IPS-18a (cell line): ENCODE measurements at regions not wholly inside any gene's neighbourhood (a gene's known extent, or its start where the extent isn't known, plus 50 kb on each side); places are given as distances from the start of the nearest gene placed in this dataset.

Source experiments
- H3K27ac ChIP-seq: one replicate; pipeline ENCODE4 v1.5.1; 2013; ENCODE audit warnings: low read length
- H3K27me3 ChIP-seq: one replicate; pipeline ENCODE4 v1.6.1; 2013; ENCODE audit warnings: mild to moderate bottlenecking, low read length; ENCODE audit not compliant: control insufficient read depth, insufficient read depth
- H3K36me3 ChIP-seq: one replicate; pipeline ENCODE4 v1.6.1; 2013; ENCODE audit warnings: low read depth, low read length; ENCODE audit not compliant: control insufficient read depth
- H3K4me1 ChIP-seq: one replicate; pipeline ENCODE4 v1.6.1; 2013; ENCODE audit warnings: low read depth, low read length; ENCODE audit not compliant: control insufficient read depth
- H3K4me3 ChIP-seq: one replicate; pipeline ENCODE4 v1.5.1; 2013; ENCODE audit warnings: low read length
- H3K9ac ChIP-seq: one replicate; pipeline ENCODE4 v1.6.1; 2013; ENCODE audit warnings: mild to moderate bottlenecking, low read length, moderate library complexity
- H3K9me3 ChIP-seq: one replicate; pipeline ENCODE4 v1.6.1; 2013; ENCODE audit warnings: low read depth, low read length; ENCODE audit not compliant: control insufficient read depth

DNA sequence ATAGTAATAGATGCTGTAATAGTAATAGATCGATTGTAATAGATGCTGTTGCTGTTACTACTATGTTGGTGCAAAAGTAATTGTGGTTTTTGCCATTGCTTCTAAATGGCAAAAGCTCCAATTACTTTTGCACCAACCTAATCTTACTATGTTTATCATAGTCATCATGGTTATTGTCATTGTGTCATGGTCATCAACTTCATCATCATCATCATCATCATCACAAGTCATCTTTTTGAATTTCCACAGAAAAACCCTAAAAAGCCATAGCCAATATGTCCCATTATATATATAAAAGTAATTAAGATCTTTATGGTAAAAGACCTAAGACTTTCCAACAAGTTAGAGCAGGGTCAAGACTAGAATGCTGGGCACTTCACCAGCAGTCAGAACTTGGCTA lies 435.1 kb upstream of the MARCKS start:
- no peak overlapping the region for H3K4me3 ChIP-seq

DNA sequence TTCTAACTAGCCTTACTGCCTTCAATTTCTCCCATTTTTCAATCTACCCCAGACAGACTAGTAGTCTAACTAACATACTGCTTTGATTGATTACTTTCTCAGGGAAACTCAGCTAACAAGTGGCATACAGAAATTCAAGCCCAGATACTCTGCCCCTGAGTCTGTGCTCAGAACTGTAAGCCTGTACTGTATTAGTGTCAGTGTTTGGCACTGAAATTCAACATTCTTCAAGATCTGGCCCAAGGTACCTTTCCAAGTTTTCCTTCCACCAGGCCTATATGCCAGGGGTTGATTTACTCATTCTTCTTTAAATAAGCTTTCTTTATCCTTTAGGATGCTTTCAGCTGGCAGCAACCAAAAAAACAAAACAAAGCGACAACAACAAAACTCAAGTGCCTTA lies 433.2 kb upstream of the MARCKS start:
- Histone ChIP-seq H3K4me3 (no peak overlapping the region), H3K27ac (no peak overlapping the region), H3K9ac (no peak overlapping the region), H3K4me1 (no peaks in the 10 kb centered on the region), H3K36me3 (no peaks in the 10 kb centered on the region), H3K27me3 (no peaks in the 10 kb centered on the region), H3K9me3 (no peaks in the 10 kb centered on the region)

More for the DNA sequence above, 435.1 kb upstream of the MARCKS start:
- no peaks in the 10 kb centered on the region for H3K9me3 ChIP-seq
- H3K36me3 ChIP-seq, result no peaks in the 10 kb centered on the region
- H3K4me1 ChIP-seq, result no peaks in the 10 kb centered on the region
- H3K27me3 ChIP-seq, result no peaks in the 10 kb centered on the region
- H3K27ac ChIP-seq, result no peak overlapping the region
- no peak overlapping the region for H3K9ac ChIP-seq

DNA sequence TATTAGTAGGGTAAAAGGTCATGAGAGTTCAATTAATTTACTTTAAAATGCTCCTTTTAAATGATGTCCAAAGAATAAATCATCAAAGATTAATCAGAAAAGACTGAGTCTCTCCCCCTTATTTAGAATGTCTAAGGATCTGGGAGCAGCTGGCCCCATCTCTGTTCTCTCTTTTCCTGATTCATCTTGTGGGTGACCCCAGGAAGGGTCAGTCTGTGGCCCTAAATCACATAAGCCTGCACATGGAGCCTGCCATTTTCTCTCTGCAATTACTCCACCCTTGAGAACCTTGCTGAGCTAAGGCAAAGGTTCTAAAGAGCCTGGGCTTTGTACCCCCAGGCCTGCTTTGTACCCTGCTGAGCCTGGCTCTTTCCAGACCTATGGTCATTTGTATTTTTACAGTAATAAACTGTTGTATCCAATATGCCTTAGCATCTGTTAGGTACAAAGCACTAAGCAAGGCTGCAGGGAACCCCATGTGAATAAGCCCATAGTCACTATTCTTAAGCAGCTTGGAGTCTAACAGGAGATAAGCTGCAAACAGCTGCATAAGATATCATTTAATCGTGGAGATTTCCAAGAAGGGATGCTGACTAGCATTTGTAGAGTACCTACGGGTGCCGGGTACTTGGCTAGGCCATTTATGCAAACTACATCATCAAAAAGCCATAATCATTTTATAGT lies 431.0 kb upstream of the MARCKS start:
- H3K4me1 ChIP-seq, result no peaks in the 10 kb centered on the region
- no peaks in the 10 kb centered on the region for H3K27me3 ChIP-seq
- H3K36me3 ChIP-seq, result no peaks in the 10 kb centered on the region
- H3K27ac ChIP-seq, result no peak overlapping the region
- no peak overlapping the region for H3K9ac ChIP-seq
- no peak overlapping the region for H3K4me3 ChIP-seq
- no peaks in the 10 kb centered on the region for H3K9me3 ChIP-seq

DNA sequence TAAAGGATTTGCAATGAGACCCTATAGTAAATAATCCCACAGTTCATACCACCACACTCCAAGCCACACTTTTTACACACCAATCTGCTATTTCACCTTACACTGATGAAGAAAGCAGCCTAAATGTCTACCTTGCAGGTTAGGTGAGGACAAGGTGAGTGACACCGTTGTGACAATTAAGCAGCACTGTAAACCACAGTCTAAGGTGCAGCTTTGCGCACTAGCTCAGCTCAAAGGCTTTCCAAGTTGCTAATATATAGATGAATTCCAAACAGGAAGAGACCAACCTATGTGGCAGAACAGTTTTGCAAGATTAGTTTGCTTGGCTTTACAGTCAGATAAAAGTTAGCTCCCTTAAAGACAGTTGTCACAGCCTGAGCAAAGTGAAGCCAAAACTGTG lies 429.5 kb upstream of the MARCKS start:
- H3K4me1 ChIP-seq, result no peaks in the 10 kb centered on the region
- no peaks in the 10 kb centered on the region for H3K36me3 ChIP-seq
- no peaks in the 10 kb centered on the region for H3K9me3 ChIP-seq
- no peak overlapping the region for H3K4me3 ChIP-seq
- no peak overlapping the region for H3K27ac ChIP-seq
- H3K27me3 ChIP-seq, result no peaks in the 10 kb centered on the region
- no peak overlapping the region for H3K9ac ChIP-seq

DNA sequence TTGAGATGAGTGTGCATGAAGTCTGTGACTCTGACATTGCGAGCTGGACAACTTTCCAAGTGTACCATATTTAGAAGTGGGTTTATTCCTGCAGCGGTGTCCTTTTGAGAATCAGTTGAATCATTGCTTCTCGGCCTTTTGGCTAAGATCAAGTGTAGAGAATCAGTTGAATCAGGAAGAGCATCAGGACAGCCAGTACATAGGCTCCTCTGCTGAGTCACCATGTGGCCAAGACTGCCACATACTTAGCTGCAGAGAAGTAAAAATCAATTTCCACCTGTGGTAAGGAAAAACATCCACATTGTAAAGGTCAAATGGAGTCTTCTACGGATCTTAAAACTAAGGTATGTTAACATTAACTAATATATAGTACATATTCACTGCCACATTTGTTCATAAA lies 428.4 kb upstream of the MARCKS start:
- no peaks in the 10 kb centered on the region for H3K36me3 ChIP-seq
- H3K27me3 ChIP-seq, result no peaks in the 10 kb centered on the region
- no peak overlapping the region for H3K27ac ChIP-seq
- no peaks in the 10 kb centered on the region for H3K9me3 ChIP-seq
- H3K4me3 ChIP-seq, result no peak overlapping the region
- H3K9ac ChIP-seq, result no peak overlapping the region
- H3K4me1 ChIP-seq, result no peaks in the 10 kb centered on the region

DNA sequence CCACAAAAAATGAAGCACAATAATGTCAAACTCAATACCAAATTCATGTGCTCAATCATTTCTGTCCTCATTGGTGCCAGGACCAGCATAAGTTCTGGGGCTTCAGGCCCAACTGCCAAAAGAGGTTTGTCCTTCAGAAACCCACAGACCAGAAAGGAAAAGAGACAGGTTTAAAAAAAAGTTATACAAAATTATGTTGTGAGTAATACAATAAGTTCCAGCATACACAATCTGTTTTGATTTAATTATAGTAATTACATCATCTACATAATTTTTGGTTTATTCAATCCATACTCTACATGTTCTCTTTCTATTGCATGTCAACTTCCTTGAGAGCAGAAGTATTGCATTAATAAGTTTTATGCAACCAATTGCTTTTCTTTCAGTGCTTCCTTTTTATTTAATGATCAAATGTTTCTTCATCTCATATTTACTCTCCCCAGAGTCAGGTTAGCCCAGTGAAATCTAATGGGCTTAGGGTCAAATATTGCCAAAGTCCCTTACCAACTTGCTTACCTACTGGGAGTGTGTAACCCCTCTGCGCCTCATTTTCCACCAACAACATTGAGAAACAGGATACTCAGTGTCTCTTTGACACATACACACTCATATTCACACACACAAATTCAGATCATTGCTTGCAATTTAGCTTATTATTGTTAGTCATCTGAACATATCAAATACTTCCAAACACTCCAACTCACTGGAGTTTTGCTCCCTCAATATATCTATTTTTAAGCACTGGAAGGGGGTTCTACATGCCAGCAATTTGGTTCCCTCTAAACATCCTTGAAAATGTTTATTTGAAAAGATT lies 424.4 kb upstream of the MARCKS start:
- Histone ChIP-seq H3K4me1 (no peaks in the 10 kb centered on the region), H3K4me3 (no peak overlapping the region), H3K9ac (no peak overlapping the region), H3K27ac (no peak overlapping the region), H3K36me3 (no peaks in the 10 kb centered on the region), H3K27me3 (no peaks in the 10 kb centered on the region), H3K9me3 (no peaks in the 10 kb centered on the region)

DNA sequence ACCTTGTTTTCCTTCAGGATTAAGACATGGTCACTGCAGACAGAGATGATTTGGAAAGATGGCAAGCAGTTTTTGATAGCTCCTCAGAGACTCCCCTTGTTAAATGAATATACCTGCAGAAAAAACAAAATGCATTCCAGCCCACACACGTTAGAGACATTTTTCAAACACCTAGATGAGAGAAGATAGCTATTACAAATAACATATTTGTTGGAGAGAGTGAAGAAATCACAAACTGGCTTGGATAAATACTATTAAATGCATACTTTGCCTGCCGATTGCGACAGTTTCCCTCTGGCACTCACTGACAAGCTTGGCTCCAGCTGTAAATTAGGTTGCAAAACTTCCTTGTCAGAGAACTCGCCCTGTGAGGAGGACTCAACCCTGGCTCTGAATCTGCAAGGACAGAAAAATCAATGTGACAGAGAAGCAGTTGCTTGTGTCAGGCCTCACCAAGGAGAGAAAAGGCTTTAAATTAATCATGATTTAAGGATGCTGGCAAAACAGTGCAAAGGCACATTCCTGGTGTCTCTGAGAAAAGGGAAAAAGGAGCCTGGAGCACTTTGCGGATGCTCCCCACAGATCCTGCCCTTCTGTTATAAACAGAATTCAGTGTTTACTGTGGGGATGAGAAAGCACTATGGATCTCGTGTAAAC lies 423.7 kb upstream of the MARCKS start:
- H3K36me3 ChIP-seq, result no peaks in the 10 kb centered on the region
- H3K4me3 ChIP-seq, result no peak overlapping the region
- no peak overlapping the region for H3K9ac ChIP-seq
- H3K9me3 ChIP-seq, result no peaks in the 10 kb centered on the region
- H3K27me3 ChIP-seq, result no peaks in the 10 kb centered on the region
- no peak overlapping the region for H3K27ac ChIP-seq
- no peaks in the 10 kb centered on the region for H3K4me1 ChIP-seq

DNA sequence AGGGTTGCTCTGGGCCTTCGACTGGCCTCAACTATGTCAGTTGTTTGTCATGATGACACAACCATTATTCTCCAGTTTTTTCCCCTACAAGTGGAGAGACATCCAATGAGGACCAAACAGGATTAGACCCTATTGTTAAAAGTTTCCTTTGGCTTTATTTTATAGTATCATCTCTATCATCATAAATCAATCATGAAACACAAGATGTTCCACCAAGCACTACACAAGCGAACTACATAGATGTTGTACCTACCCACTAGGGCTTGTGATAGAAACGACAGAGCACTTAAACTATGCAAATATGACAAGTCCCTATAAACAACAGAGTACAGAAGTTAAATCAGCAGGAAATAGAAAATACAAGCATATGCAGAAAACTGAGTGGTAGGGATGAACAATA lies 422.5 kb upstream of the MARCKS start:
- no peak overlapping the region for H3K4me3 ChIP-seq
- H3K36me3 ChIP-seq, result no peaks in the 10 kb centered on the region
- no peaks in the 10 kb centered on the region for H3K9me3 ChIP-seq
- no peak overlapping the region for H3K27ac ChIP-seq
- no peaks in the 10 kb centered on the region for H3K4me1 ChIP-seq
- no peaks in the 10 kb centered on the region for H3K27me3 ChIP-seq
- H3K9ac ChIP-seq, result no peak overlapping the region

DNA sequence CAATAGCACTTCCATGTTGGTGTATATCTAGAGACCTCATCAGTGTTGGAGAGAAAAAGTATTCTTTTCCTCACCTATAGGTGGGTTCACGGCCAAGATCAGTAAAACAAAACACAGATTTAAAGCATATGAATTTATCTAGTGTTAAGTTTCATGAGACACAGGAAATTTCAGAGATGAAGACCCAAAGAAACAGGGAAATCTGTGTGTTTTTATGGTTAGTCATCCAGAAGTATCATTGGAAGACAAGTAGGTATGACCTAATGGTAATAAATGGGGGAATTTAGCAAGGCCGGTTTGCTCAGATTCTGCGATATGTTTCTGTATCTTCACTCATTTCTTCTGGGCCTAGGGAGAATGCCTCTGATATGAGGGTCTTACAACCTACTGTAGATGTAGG lies 419.6 kb upstream of the MARCKS start:
- Histone ChIP-seq H3K9ac (no peak overlapping the region), H3K4me3 (no peak overlapping the region), H3K27me3 (no peaks in the 10 kb centered on the region), H3K9me3 (no peaks in the 10 kb centered on the region), H3K27ac (no peak overlapping the region), H3K4me1 (peaks cover 7% of the 10 kb centered on the region), H3K36me3 (no peaks in the 10 kb centered on the region)

DNA sequence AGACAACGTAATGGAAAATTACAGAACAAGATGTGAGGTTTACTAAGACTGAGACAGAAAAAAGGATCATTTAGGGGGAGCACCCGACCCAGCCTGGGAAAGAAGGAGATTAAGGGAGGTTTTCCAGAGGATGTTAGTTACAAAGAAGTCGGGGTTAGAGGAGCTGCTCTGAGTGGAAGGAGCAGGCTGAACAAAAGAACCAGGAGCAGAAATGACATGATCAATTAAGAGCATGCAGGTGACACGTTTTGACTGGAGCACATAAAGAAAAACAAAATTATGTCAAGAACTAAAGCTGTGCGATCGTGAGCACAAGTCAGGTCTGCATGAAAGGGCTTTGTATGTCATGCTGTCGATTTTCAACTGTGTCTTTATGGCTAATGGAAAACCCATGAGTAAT lies 417.3 kb upstream of the MARCKS start:
- H3K4me1 ChIP-seq, result peaks cover 7% of the 10 kb centered on the region
- no peak overlapping the region for H3K9ac ChIP-seq
- H3K27me3 ChIP-seq, result no peaks in the 10 kb centered on the region
- H3K27ac ChIP-seq, result no peak overlapping the region
- no peak overlapping the region for H3K4me3 ChIP-seq
- H3K36me3 ChIP-seq, result no peaks in the 10 kb centered on the region
- H3K9me3 ChIP-seq, result no peaks in the 10 kb centered on the region

DNA sequence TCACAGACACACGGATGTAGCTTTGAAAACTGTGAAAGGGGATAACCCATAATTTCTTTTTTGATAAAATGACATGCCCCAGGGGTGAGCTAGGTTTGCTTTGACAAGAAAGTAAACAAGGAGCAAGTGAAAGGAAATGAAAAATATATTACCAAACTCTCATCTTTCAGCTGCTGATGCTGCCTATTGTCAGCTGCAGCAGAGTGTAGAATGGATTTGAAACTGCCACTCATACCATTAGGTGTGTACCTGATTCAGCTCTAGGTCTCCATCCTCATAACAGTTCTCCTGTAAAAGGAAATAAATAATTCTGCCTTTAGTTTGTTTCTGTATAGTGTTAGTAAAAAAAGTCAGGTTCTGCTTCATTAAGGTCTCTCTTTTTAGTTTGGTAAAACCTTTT lies 415.1 kb upstream of the MARCKS start:
- Histone ChIP-seq H3K27me3 (no peaks in the 10 kb centered on the region), H3K9me3 (no peaks in the 10 kb centered on the region), H3K4me3 (no peak overlapping the region), H3K27ac (no peak overlapping the region), H3K9ac (no peak overlapping the region), H3K4me1 (peaks cover 7% of the 10 kb centered on the region), H3K36me3 (no peaks in the 10 kb centered on the region)
